ENCODE measurements at regions not wholly inside any gene's neighbourhood (a gene's known extent, or its start where the extent isn't known, plus 50 kb on each side); places are given as distances from the start of the nearest gene placed in this dataset.

- TF ChIP-seq ZBTB11 (CRISPR knock-in tag; IDR thresholded peaks at IDR 0.05), result no peak
- TF ChIP-seq NKRF (conservative IDR thresholded peaks at IDR 0.05), result no peak
Measured at GRCh38 chr4:137923494-137923893, 318.7 kb downstream of the SLC7A11 start.

Data from GM12878 (cell line).